ENCODE measurements at regions not wholly inside any gene's neighbourhood (a gene's known extent, or its start where the extent isn't known, plus 50 kb on each side); places are given as distances from the start of the nearest gene placed in this dataset.

- POLR2A ChIA-PET, result interaction anchor here (0.5 kb wide), 1 partner anchor 425 kb away, joined by 4 read pairs; no protein-coding TSS in a partner anchor
- Histone ChIP-seq H2AFZ (ENCODE audit: low read length) (no peak overlapping the region), H3K27ac (ENCODE audit: low read depth, low read length, poor library complexity, severe bottlenecking) (no peak overlapping the region), H4K20me1 (ENCODE audit: insufficient read depth, low read length) (no peaks in the 10 kb centered on the region), H3K36me3 (ENCODE audit: insufficient read depth, low read length) (no peaks in the 10 kb centered on the region), H3K4me1 (ENCODE audit: insufficient read depth, low read length, poor library complexity, severe bottlenecking) (peaks cover 2% of the 10 kb centered on the region), H3K4me2 (ENCODE audit: low read length) (no peak overlapping the region), H3K9me3 (ENCODE audit: low read length) (no peaks in the 10 kb centered on the region), H3K4me3 (ENCODE audit: low read depth, low read length, poor library complexity, severe bottlenecking) (no peak overlapping the region), H3K9me2 (ENCODE audit: insufficient read depth, low read length) (no peaks in the 10 kb centered on the region), H3K79me2 (ENCODE audit: insufficient read depth, low read depth, low read length) (no peaks in the 10 kb centered on the region)
- no TSS peak for BruUV-seq (replicated peaks)
- CTCF ChIA-PET (ENCODE audit: unreplicated experiment), result no interaction called here
- DNase-seq (ENCODE audit: low spot score), result no peak
- TF ChIP-seq, protein P1, sequence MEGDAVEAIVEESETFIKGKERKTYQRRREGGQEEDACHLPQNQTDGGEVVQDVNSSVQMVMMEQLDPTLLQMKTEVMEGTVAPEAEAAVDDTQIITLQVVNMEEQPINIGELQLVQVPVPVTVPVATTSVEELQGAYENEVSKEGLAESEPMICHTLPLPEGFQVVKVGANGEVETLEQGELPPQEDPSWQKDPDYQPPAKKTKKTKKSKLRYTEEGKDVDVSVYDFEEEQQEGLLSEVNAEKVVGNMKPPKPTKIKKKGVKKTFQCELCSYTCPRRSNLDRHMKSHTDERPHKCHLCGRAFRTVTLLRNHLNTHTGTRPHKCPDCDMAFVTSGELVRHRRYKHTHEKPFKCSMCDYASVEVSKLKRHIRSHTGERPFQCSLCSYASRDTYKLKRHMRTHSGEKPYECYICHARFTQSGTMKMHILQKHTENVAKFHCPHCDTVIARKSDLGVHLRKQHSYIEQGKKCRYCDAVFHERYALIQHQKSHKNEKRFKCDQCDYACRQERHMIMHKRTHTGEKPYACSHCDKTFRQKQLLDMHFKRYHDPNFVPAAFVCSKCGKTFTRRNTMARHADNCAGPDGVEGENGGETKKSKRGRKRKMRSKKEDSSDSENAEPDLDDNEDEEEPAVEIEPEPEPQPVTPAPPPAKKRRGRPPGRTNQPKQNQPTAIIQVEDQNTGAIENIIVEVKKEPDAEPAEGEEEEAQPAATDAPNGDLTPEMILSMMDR (conservative IDR thresholded peaks at IDR 0.05; ENCODE audit: low read length), result no peak
- no peak for TF ChIP-seq EZH2phosphoT487 (IDR thresholded peaks at IDR 0.05; ENCODE audit: borderline replicate concordance, low read depth, low read length)
- intact Hi-C loops (cut with micrococcal nuclease; ENCODE audit: unreplicated experiment), result no loop called here
Measured at GRCh38 chr12:69108037-69108436, 131.3 kb upstream of the CPSF6 start.

GRCh38 chr12:69112616-69113015 is 126.8 kb upstream of the CPSF6 start:
- no peak overlapping the region for H3K4me2 ChIP-seq (ENCODE audit: low read length)
- no peaks in the 10 kb centered on the region for H3K9me3 ChIP-seq (ENCODE audit: low read length)
- no TSS peak for BruUV-seq (replicated peaks)
- TF ChIP-seq, protein P1 (conservative IDR thresholded peaks at IDR 0.05; ENCODE audit: low read length), result no peak
- no peak for TF ChIP-seq EZH2phosphoT487 (IDR thresholded peaks at IDR 0.05; ENCODE audit: borderline replicate concordance, low read depth, low read length)
- no peak overlapping the region for H3K27ac ChIP-seq (ENCODE audit: low read depth, low read length, poor library complexity, severe bottlenecking)
- POLR2A ChIA-PET, result interaction anchor here (0.6 to 1.6 kb wide), 5 partner anchors 9 to 169 kb away, joined by 3 to 5 read pairs (median 4); no protein-coding TSS in a partner anchor
- no peaks in the 10 kb centered on the region for H3K36me3 ChIP-seq (ENCODE audit: insufficient read depth, low read length)
- H3K4me1 ChIP-seq (ENCODE audit: insufficient read depth, low read length, poor library complexity, severe bottlenecking), result no peaks in the 10 kb centered on the region
- no peaks in the 10 kb centered on the region for H3K9me2 ChIP-seq (ENCODE audit: insufficient read depth, low read length)
- no peak for DNase-seq (ENCODE audit: low spot score)
- CTCF ChIA-PET (ENCODE audit: unreplicated experiment), result no interaction called here
- no peak overlapping the region for H2AFZ ChIP-seq (ENCODE audit: low read length)
- H4K20me1 ChIP-seq (ENCODE audit: insufficient read depth, low read length), result no peaks in the 10 kb centered on the region
- intact Hi-C loops (cut with micrococcal nuclease; ENCODE audit: unreplicated experiment), result no loop called here
- no peak overlapping the region for H3K4me3 ChIP-seq (ENCODE audit: low read depth, low read length, poor library complexity, severe bottlenecking)
- no peaks in the 10 kb centered on the region for H3K79me2 ChIP-seq (ENCODE audit: insufficient read depth, low read depth, low read length)

GRCh38 chr12:69115099-69115498 is 124.3 kb upstream of the CPSF6 start:
- ChIA-PET POLR2A (interaction anchor here (0.6 kb wide), 1 partner anchor 583 kb away, joined by 3 read pairs; no protein-coding TSS in a partner anchor), CTCF (ENCODE audit: unreplicated experiment) (no interaction called here)
- BruUV-seq (replicated peaks), result no TSS peak
- Histone ChIP-seq H3K36me3 (ENCODE audit: insufficient read depth, low read length) (no peaks in the 10 kb centered on the region), H4K20me1 (ENCODE audit: insufficient read depth, low read length) (no peaks in the 10 kb centered on the region), H3K9me3 (ENCODE audit: low read length) (no peaks in the 10 kb centered on the region), H3K9me2 (ENCODE audit: insufficient read depth, low read length) (no peaks in the 10 kb centered on the region), H3K4me2 (ENCODE audit: low read length) (no peak overlapping the region), H3K4me1 (ENCODE audit: insufficient read depth, low read length, poor library complexity, severe bottlenecking) (no peaks in the 10 kb centered on the region), H2AFZ (ENCODE audit: low read length) (no peak overlapping the region), H3K4me3 (ENCODE audit: low read depth, low read length, poor library complexity, severe bottlenecking) (no peak overlapping the region), H3K79me2 (ENCODE audit: insufficient read depth, low read depth, low read length) (no peaks in the 10 kb centered on the region), H3K27ac (ENCODE audit: low read depth, low read length, poor library complexity, severe bottlenecking) (no peak overlapping the region)
- intact Hi-C loops (cut with micrococcal nuclease; ENCODE audit: unreplicated experiment), result no loop called here
- DNase-seq (ENCODE audit: low spot score), result no peak
- TF ChIP-seq EZH2phosphoT487 (IDR thresholded peaks at IDR 0.05; ENCODE audit: borderline replicate concordance, low read depth, low read length), result no peak
- TF ChIP-seq, protein P1 (conservative IDR thresholded peaks at IDR 0.05; ENCODE audit: low read length), result no peak
